SK-N-MC (cell line): ENCODE measurements at regions not wholly inside any gene's neighbourhood (a gene's known extent, or its start where the extent isn't known, plus 50 kb on each side); places are given as distances from the start of the nearest gene placed in this dataset.

Experiments
- DNase-seq: peaks from one replicate; pipeline ENCODE4 v3.0.0-alpha.2; 2011; ENCODE audit warnings: low read depth, low spot score
- H3K27ac ChIP-seq: fragments of 200-600 bp; sonication (generic); 2 replicates; pipeline ENCODE4 v1.5.1; 2016; ENCODE audit warnings: mixed run types
- H3K36me3 ChIP-seq: fragments of 200-600 bp; sonication (generic); 2 replicates; pipeline ENCODE4 v1.6.1; 2017; ENCODE audit warnings: antibody characterized with exemption, low read length, mixed read lengths; ENCODE audit not compliant: insufficient read depth
- H3K4me3 ChIP-seq: fragments of 200-600 bp; sonication (generic); 2 replicates; pipeline ENCODE4 v1.5.1; 2016
- H3K9ac ChIP-seq: fragments of 200-600 bp; sonication (generic); 2 replicates; pipeline ENCODE4 v1.8.0; 2017; ENCODE audit warnings: mixed run types, mixed read lengths; ENCODE audit not compliant: insufficient read length
- H3K9me3 ChIP-seq: fragments of 200-600 bp; sonication (generic); 2 replicates; pipeline ENCODE4 v1.6.1; 2017; ENCODE audit warnings: low read depth, mild to moderate bottlenecking, antibody characterized with exemption, low read length, moderate library complexity, mixed read lengths
- EZH2 ChIP-seq: fragments of 200-600 bp; sonication (generic); IDR thresholded peaks from one replicate; pipeline ENCODE4 v1.6.1; 2017; ENCODE audit warnings: antibody characterized with exemption
- FOXP2 ChIP-seq: optimal IDR thresholded peaks from 2 replicates; pipeline ENCODE3; 2011; ENCODE audit warnings: mild to moderate bottlenecking, moderate library complexity; ENCODE audit not compliant: insufficient read depth; ENCODE audit errors: extremely low read length, control extremely low read depth
- POLR2AphosphoS5 ChIP-seq: IDR thresholded peaks from 2 replicates; pipeline ENCODE4 v1.6.1; 2012; ENCODE audit warnings: mild to moderate bottlenecking, low read depth, low read length, borderline replicate concordance

GRCh38 chr5:83001796-83002381 lies 75.3 kb downstream of the TMEM167A start:
- H3K4me3 ChIP-seq, result no peak overlapping the region
- H3K9me3 ChIP-seq, result no peaks in the 10 kb centered on the region
- no peak overlapping the region for H3K9ac ChIP-seq
- no peak for DNase-seq
- TF ChIP-seq EZH2 (no peak), FOXP2 (no peak), POLR2AphosphoS5 (no peak)
- H3K27ac ChIP-seq, result no peak overlapping the region
- H3K36me3 ChIP-seq, result no peaks in the 10 kb centered on the region

DNA sequence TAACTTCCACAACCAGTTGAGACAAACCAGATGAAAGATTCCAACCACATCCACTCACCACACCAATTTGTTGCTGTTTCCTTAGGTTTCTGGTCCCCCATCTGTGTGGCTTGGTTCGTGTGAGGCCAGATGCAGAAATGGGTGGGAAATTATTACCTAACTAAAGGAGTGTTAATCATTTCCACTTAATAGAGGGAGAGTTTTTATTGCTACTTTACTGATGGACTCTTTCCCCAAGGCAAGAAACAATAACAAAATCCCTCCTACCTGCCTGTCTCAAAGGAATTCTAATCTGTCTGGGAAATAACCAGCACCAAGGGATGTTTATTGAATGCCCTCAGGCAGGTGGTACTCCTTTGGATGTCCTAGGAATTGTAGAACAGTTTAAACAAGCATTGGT lies 76.3 kb downstream of the TMEM167A start:
- TF ChIP-seq FOXP2 (no peak), EZH2 (no peak), POLR2AphosphoS5 (no peak)
- no peak overlapping the region for H3K9ac ChIP-seq
- no peak overlapping the region for H3K4me3 ChIP-seq
- no peaks in the 10 kb centered on the region for H3K36me3 ChIP-seq
- no peak overlapping the region for H3K27ac ChIP-seq
- DNase-seq, result no peak
- no peaks in the 10 kb centered on the region for H3K9me3 ChIP-seq

- TF ChIP-seq POLR2AphosphoS5, result no peak
- no peak for TF ChIP-seq FOXP2
- TF ChIP-seq EZH2, result no peak
- Histone ChIP-seq H3K9ac (no peak overlapping the region), H3K36me3 (no peaks in the 10 kb centered on the region), H3K4me3 (no peak overlapping the region), H3K9me3 (no peaks in the 10 kb centered on the region), H3K27ac (no peak overlapping the region)
- DNase-seq, result no peak
Observed at GRCh38 chr5:83000428-83000827, 76.8 kb downstream of the TMEM167A start.

- no peak overlapping the region for H3K4me3 ChIP-seq
- H3K9me3 ChIP-seq, result no peaks in the 10 kb centered on the region
- DNase-seq, result no peak
- H3K9ac ChIP-seq, result no peak overlapping the region
- no peaks in the 10 kb centered on the region for H3K36me3 ChIP-seq
- TF ChIP-seq POLR2AphosphoS5 (no peak), EZH2 (no peak), FOXP2 (no peak)
- H3K27ac ChIP-seq, result no peak overlapping the region
Observed at GRCh38 chr5:82993416-82993815, 83.8 kb downstream of the TMEM167A start.

GRCh38 chr5:82992646-82993045 lies 84.5 kb downstream of the TMEM167A start:
- TF ChIP-seq FOXP2 (no peak), POLR2AphosphoS5 (no peak), EZH2 (no peak)

DNA sequence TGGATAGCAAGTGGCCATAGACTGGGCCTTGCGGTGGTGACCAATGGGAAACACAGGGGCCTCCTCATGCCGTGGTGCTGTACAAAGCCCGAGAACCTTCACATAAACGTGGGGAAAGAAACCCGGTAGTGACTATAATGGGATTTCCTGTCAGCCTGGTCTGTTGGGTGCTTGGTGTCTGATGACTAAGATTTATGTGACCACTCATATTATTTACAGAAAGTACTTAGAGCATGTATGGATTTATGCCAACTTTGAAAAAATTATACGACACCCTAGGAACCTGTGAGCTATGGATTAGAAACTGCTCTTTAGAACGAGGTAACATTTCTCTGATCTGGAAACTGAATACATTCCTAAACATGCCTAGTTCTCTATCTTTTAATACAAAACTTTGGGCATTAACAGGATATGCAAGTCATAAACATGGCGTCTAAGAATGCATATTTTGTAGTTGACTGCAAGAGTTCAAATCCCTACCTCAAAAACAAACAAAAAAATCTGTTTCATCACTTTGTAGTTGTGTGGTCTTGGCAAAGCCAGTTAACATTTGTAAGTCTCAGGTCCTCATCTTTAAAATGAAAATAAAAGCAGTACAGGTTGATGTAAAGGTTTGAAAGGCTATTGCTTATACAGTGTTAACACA lies 85.4 kb downstream of the TMEM167A start:
- DNase-seq, result no peak
- no peak overlapping the region for H3K9ac ChIP-seq
- H3K27ac ChIP-seq, result no peak overlapping the region
- H3K36me3 ChIP-seq, result no peaks in the 10 kb centered on the region
- no peak for TF ChIP-seq EZH2
- TF ChIP-seq POLR2AphosphoS5, result no peak; the same call in 1 of the 2 replicates
- TF ChIP-seq FOXP2, result no peak
- H3K9me3 ChIP-seq, result no peaks in the 10 kb centered on the region
- H3K4me3 ChIP-seq, result no peak overlapping the region

More at GRCh38 chr5:82992646-82993045, 84.5 kb downstream of the TMEM167A start:
- no peak for DNase-seq
- no peak overlapping the region for H3K9ac ChIP-seq
- no peaks in the 10 kb centered on the region for H3K9me3 ChIP-seq
- H3K36me3 ChIP-seq, result no peaks in the 10 kb centered on the region
- H3K27ac ChIP-seq, result no peak overlapping the region
- no peak overlapping the region for H3K4me3 ChIP-seq

DNA sequence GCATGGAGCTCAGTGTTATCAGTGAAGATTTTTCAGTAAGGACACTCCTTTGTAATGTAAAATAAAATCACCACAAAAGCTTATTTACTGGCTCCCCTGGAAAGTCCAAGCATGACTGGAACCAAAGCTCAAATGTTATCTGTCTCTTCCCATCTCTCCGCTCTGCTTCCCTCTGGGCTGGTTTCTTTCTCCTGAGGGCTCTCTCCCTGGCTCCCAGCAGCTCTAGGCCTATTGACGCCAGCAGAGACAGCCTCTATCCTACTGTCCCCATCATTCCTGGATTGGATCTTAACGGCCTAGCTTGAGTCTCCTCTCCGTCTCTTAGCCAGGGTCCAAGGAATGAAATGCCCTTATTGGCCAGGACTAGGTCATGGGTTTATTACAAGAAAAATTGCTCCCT lies 86.1 kb downstream of the TMEM167A start:
- H3K9me3 ChIP-seq, result no peaks in the 10 kb centered on the region
- no peak overlapping the region for H3K9ac ChIP-seq
- H3K27ac ChIP-seq, result no peak overlapping the region
- H3K36me3 ChIP-seq, result no peaks in the 10 kb centered on the region
- TF ChIP-seq POLR2AphosphoS5 (no peak), FOXP2 (no peak), EZH2 (no peak)
- DNase-seq, result no peak
- no peak overlapping the region for H3K4me3 ChIP-seq

GRCh38 chr5:82987188-82987587 lies 90.0 kb downstream of the TMEM167A start:
- no peaks in the 10 kb centered on the region for H3K9me3 ChIP-seq
- no peak for TF ChIP-seq POLR2AphosphoS5
- TF ChIP-seq FOXP2, result no peak
- no peak for TF ChIP-seq EZH2
- H3K36me3 ChIP-seq, result no peaks in the 10 kb centered on the region
- no peak overlapping the region for H3K27ac ChIP-seq
- no peak overlapping the region for H3K9ac ChIP-seq
- DNase-seq, result no peak
- no peak overlapping the region for H3K4me3 ChIP-seq

- Histone ChIP-seq H3K36me3 (no peaks in the 10 kb centered on the region), H3K9me3 (no peaks in the 10 kb centered on the region), H3K27ac (no peak overlapping the region), H3K4me3 (no peak overlapping the region), H3K9ac (no peak overlapping the region)
- DNase-seq, result no peak
- no peak for TF ChIP-seq EZH2
- no peak for TF ChIP-seq FOXP2
- TF ChIP-seq POLR2AphosphoS5, result no peak
Observed at GRCh38 chr5:82986404-82986803, 90.8 kb downstream of the TMEM167A start.

GRCh38 chr5:82985763-82986162 lies 91.4 kb downstream of the TMEM167A start:
- TF ChIP-seq POLR2AphosphoS5, result no peak
- TF ChIP-seq EZH2, result no peak
- no peak for TF ChIP-seq FOXP2
- Histone ChIP-seq H3K36me3 (no peaks in the 10 kb centered on the region), H3K4me3 (no peak overlapping the region), H3K9ac (no peak overlapping the region), H3K27ac (no peak overlapping the region), H3K9me3 (no peaks in the 10 kb centered on the region)
- DNase-seq, result no peak
